ENCODE measurements at regions not wholly inside any gene's neighbourhood (a gene's known extent, or its start where the extent isn't known, plus 50 kb on each side); places are given as distances from the start of the nearest gene placed in this dataset.

- no peak overlapping the region for H3K9ac ChIP-seq (ENCODE audit: low read length)
Observed at GRCh38 chr6:90983462-90983861, 396.6 kb upstream of the MAP3K7 start.

DNA sequence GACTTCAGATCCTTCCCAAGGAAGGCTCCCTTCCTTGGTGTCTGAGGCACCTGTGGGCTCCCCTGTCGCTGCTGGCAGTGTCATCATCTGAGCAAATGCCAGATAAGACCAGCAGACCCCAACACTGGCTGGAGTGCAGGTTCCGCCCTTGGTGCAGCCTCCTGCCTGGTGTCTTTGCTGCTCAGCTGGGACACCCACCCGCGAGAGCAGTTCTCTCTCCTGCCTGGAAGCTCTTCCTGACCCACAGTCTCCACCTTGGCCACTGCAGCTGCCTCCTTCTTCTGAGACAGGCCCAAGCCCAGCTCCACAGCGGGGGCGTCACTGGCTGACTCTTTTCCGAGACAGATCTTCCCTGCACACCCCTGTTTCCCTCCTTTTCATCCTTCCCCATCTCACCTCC, 395.7 kb upstream of the MAP3K7 start:
- H3K9ac ChIP-seq (ENCODE audit: low read length) = no peak overlapping the region
- no peaks in the 10 kb centered on the region for H3K36me3 ChIP-seq (ENCODE audit: control insufficient read depth, insufficient read depth, low read length)
- H3K27me3 ChIP-seq (ENCODE audit: control insufficient read depth, insufficient read depth, low read length) = no peaks in the 10 kb centered on the region
- no peak overlapping the region for H3K27ac ChIP-seq (ENCODE audit: low read depth, low read length)
- no peaks in the 10 kb centered on the region for H3K4me1 ChIP-seq (ENCODE audit: control insufficient read depth, insufficient read depth, low read length)
- H3K4me3 ChIP-seq (ENCODE audit: low read length) = no peak overlapping the region

More at GRCh38 chr6:90983462-90983861, 396.6 kb upstream of the MAP3K7 start:
- Histone ChIP-seq H3K4me3 (ENCODE audit: low read length) (no peak overlapping the region), H3K27ac (ENCODE audit: low read depth, low read length) (no peak overlapping the region), H3K36me3 (ENCODE audit: control insufficient read depth, insufficient read depth, low read length) (no peaks in the 10 kb centered on the region), H3K27me3 (ENCODE audit: control insufficient read depth, insufficient read depth, low read length) (no peaks in the 10 kb centered on the region), H3K4me1 (ENCODE audit: control insufficient read depth, insufficient read depth, low read length) (no peaks in the 10 kb centered on the region)

GRCh38 chr6:90982051-90982450, 395.2 kb upstream of the MAP3K7 start:
- H3K27ac ChIP-seq (ENCODE audit: low read depth, low read length) = no peak overlapping the region
- H3K27me3 ChIP-seq (ENCODE audit: control insufficient read depth, insufficient read depth, low read length) = no peaks in the 10 kb centered on the region
- H3K4me3 ChIP-seq (ENCODE audit: low read length) = no peak overlapping the region
- H3K4me1 ChIP-seq (ENCODE audit: control insufficient read depth, insufficient read depth, low read length) = no peaks in the 10 kb centered on the region
- no peak overlapping the region for H3K9ac ChIP-seq (ENCODE audit: low read length)
- H3K36me3 ChIP-seq (ENCODE audit: control insufficient read depth, insufficient read depth, low read length) = no peaks in the 10 kb centered on the region

DNA sequence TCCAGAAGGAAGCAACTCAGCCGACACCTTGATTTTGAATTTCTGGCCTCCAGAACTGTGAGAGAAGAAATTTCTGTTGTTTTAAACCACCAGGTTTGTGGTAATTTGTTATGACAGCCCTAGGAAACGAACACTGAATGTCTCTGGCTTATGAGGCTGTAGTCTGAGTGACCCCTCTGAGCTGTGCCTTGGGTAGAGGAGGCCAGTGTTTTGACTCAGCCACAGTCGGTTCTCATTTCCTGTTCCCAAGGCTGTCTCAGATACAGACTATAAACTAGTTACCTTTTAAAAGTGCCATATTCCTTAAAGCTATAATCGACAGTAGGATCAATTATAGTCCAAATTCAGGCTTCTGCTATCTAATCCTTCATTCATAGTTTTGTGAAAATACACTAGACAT, 391.2 kb upstream of the MAP3K7 start:
- H3K27me3 ChIP-seq (ENCODE audit: control insufficient read depth, insufficient read depth, low read length) = no peaks in the 10 kb centered on the region
- H3K4me3 ChIP-seq (ENCODE audit: low read length) = no peak overlapping the region
- H3K27ac ChIP-seq (ENCODE audit: low read depth, low read length) = no peak overlapping the region
- H3K4me1 ChIP-seq (ENCODE audit: control insufficient read depth, insufficient read depth, low read length) = no peaks in the 10 kb centered on the region
- no peak overlapping the region for H3K9ac ChIP-seq (ENCODE audit: low read length)
- H3K36me3 ChIP-seq (ENCODE audit: control insufficient read depth, insufficient read depth, low read length) = no peaks in the 10 kb centered on the region

- Histone ChIP-seq H3K4me1 (ENCODE audit: control insufficient read depth, insufficient read depth, low read length) (no peaks in the 10 kb centered on the region), H3K36me3 (ENCODE audit: control insufficient read depth, insufficient read depth, low read length) (no peaks in the 10 kb centered on the region), H3K27me3 (ENCODE audit: control insufficient read depth, insufficient read depth, low read length) (no peaks in the 10 kb centered on the region)
Observed at GRCh38 chr6:90977513-90977912, 390.6 kb upstream of the MAP3K7 start.

GRCh38 chr6:90976341-90976740, 389.5 kb upstream of the MAP3K7 start:
- Histone ChIP-seq H3K4me3 (ENCODE audit: low read length) (no peak overlapping the region), H3K36me3 (ENCODE audit: control insufficient read depth, insufficient read depth, low read length) (no peaks in the 10 kb centered on the region), H3K27me3 (ENCODE audit: control insufficient read depth, insufficient read depth, low read length) (no peaks in the 10 kb centered on the region), H3K9ac (ENCODE audit: low read length) (no peak overlapping the region), H3K27ac (ENCODE audit: low read depth, low read length) (no peak overlapping the region), H3K4me1 (ENCODE audit: control insufficient read depth, insufficient read depth, low read length) (no peaks in the 10 kb centered on the region)

More at GRCh38 chr6:90977513-90977912, 390.6 kb upstream of the MAP3K7 start:
- Histone ChIP-seq H3K4me3 (ENCODE audit: low read length) (no peak overlapping the region), H3K9ac (ENCODE audit: low read length) (no peak overlapping the region), H3K27ac (ENCODE audit: low read depth, low read length) (no peak overlapping the region)

GRCh38 chr6:90975741-90976140, 388.9 kb upstream of the MAP3K7 start:
- H3K27me3 ChIP-seq (ENCODE audit: control insufficient read depth, insufficient read depth, low read length) = no peaks in the 10 kb centered on the region
- no peak overlapping the region for H3K27ac ChIP-seq (ENCODE audit: low read depth, low read length)
- H3K36me3 ChIP-seq (ENCODE audit: control insufficient read depth, insufficient read depth, low read length) = no peaks in the 10 kb centered on the region
- H3K4me3 ChIP-seq (ENCODE audit: low read length) = no peak overlapping the region
- H3K4me1 ChIP-seq (ENCODE audit: control insufficient read depth, insufficient read depth, low read length) = no peaks in the 10 kb centered on the region
- H3K9ac ChIP-seq (ENCODE audit: low read length) = no peak overlapping the region

DNA sequence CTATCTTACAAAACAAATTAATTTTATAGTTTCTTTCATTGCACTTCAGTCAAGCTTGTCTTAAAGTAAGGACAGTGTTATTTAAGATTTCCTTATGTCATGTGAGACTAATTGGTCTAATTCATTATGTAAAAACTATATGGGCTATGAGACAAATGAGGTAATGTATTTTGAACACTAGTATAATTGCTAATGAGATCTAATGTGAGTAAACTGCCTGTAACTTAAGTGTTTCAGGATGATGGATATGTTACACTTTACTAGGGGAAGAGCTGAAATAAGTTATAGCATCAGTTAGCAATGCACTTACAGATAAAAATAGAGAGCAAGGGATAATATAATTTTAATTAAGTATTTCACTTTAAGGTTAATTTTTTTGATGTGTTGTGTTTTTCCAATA, 386.3 kb upstream of the MAP3K7 start:
- Histone ChIP-seq H3K27ac (ENCODE audit: low read depth, low read length) (no peak overlapping the region), H3K27me3 (ENCODE audit: control insufficient read depth, insufficient read depth, low read length) (no peaks in the 10 kb centered on the region), H3K9ac (ENCODE audit: low read length) (no peak overlapping the region), H3K4me3 (ENCODE audit: low read length) (no peak overlapping the region), H3K4me1 (ENCODE audit: control insufficient read depth, insufficient read depth, low read length) (no peaks in the 10 kb centered on the region), H3K36me3 (ENCODE audit: control insufficient read depth, insufficient read depth, low read length) (no peaks in the 10 kb centered on the region)

DNA sequence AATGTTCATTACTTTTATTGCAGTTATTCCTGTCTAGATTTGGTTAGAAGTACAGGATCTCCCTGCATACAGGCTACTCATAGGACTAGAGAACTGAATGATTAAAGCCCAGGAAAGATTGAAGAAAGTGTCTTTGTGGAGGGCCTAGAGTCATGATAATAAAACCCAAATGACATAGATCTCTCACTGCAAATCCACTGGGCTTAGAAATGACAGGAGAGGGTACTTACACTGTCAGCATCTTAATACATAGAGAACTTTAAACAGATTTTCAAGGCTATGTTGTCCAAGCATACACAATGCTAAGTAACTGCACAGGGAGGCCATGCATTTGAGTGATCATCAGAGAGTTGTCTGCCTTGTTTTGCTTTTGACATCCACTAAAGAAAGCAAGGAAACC, 383.8 kb upstream of the MAP3K7 start:
- no peak overlapping the region for H3K9ac ChIP-seq (ENCODE audit: low read length)
- no peak overlapping the region for H3K27ac ChIP-seq (ENCODE audit: low read depth, low read length)
- H3K4me1 ChIP-seq (ENCODE audit: control insufficient read depth, insufficient read depth, low read length) = no peaks in the 10 kb centered on the region
- H3K36me3 ChIP-seq (ENCODE audit: control insufficient read depth, insufficient read depth, low read length) = no peaks in the 10 kb centered on the region
- H3K27me3 ChIP-seq (ENCODE audit: control insufficient read depth, insufficient read depth, low read length) = no peaks in the 10 kb centered on the region
- H3K4me3 ChIP-seq (ENCODE audit: low read length) = no peak overlapping the region

DNA sequence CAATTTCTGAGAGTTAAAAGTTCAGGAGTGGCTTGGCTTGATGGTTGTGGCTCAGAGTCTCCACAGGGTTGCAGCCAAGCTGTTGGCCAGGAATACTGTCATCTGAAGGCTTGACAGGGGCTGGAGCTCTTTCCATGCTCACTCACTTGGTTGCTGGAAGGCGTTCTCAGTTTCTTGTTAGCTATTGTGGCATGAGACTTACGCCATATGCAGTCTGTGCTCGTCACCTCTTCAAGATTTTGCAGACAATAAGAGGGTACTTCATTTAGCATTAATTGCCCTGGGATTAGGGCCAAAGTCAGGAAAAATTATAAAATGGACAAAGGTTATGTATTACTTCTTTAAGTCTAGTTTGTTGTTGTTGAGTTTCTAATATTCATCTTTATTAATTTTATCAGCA, 380.6 kb upstream of the MAP3K7 start:
- Histone ChIP-seq H3K4me1 (ENCODE audit: control insufficient read depth, insufficient read depth, low read length) (no peaks in the 10 kb centered on the region), H3K9ac (ENCODE audit: low read length) (no peak overlapping the region), H3K4me3 (ENCODE audit: low read length) (no peak overlapping the region), H3K36me3 (ENCODE audit: control insufficient read depth, insufficient read depth, low read length) (no peaks in the 10 kb centered on the region), H3K27ac (ENCODE audit: low read depth, low read length) (no peak overlapping the region), H3K27me3 (ENCODE audit: control insufficient read depth, insufficient read depth, low read length) (no peaks in the 10 kb centered on the region)

DNA sequence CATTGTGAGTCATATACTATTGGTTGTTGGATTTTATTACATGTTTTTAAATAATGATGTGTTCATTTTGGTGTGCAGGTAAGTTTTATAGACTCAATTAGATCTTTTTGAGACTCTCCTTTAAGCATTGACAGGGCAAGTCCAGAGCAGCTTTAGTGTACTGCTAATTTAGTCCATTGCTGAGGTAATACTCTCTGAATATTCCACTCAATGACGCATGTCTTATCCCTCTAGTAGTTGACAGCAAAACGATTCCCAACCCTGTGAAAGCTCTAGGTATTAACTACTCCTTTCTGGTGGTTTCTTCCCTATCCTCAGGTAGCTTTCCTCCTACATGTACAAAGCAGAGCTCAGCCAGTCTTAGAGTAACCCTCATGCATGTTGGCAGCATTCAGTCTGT, 373.5 kb upstream of the MAP3K7 start:
- Histone ChIP-seq H3K4me1 (ENCODE audit: control insufficient read depth, insufficient read depth, low read length) (no peaks in the 10 kb centered on the region), H3K4me3 (ENCODE audit: low read length) (no peak overlapping the region), H3K27me3 (ENCODE audit: control insufficient read depth, insufficient read depth, low read length) (no peaks in the 10 kb centered on the region), H3K27ac (ENCODE audit: low read depth, low read length) (no peak overlapping the region), H3K9ac (ENCODE audit: low read length) (no peak overlapping the region), H3K36me3 (ENCODE audit: control insufficient read depth, insufficient read depth, low read length) (no peaks in the 10 kb centered on the region)

DNA sequence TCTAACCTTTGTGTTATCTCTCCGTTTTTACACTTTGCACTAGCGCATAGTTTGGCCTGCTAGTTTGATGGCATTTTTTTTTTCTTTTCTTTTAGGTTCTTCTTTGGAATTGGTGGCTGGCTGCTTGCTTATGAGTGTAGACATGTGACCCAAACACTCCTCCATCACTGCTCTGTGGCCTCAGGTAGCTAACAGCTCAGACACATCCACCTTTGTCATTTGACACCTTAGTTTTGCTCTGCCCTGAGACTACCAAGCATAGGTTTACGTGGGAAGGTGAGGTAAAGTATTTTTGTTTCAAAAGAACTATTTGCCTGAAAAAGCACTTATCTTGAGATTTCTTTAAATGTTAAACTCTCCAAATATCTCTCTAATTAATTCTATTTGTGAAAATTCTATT, 368.4 kb upstream of the MAP3K7 start:
- no peak overlapping the region for H3K4me3 ChIP-seq (ENCODE audit: low read length)
- no peak overlapping the region for H3K9ac ChIP-seq (ENCODE audit: low read length)
- no peaks in the 10 kb centered on the region for H3K4me1 ChIP-seq (ENCODE audit: control insufficient read depth, insufficient read depth, low read length)
- H3K27me3 ChIP-seq (ENCODE audit: control insufficient read depth, insufficient read depth, low read length) = no peaks in the 10 kb centered on the region
- H3K27ac ChIP-seq (ENCODE audit: low read depth, low read length) = no peak overlapping the region
- no peaks in the 10 kb centered on the region for H3K36me3 ChIP-seq (ENCODE audit: control insufficient read depth, insufficient read depth, low read length)

DNA sequence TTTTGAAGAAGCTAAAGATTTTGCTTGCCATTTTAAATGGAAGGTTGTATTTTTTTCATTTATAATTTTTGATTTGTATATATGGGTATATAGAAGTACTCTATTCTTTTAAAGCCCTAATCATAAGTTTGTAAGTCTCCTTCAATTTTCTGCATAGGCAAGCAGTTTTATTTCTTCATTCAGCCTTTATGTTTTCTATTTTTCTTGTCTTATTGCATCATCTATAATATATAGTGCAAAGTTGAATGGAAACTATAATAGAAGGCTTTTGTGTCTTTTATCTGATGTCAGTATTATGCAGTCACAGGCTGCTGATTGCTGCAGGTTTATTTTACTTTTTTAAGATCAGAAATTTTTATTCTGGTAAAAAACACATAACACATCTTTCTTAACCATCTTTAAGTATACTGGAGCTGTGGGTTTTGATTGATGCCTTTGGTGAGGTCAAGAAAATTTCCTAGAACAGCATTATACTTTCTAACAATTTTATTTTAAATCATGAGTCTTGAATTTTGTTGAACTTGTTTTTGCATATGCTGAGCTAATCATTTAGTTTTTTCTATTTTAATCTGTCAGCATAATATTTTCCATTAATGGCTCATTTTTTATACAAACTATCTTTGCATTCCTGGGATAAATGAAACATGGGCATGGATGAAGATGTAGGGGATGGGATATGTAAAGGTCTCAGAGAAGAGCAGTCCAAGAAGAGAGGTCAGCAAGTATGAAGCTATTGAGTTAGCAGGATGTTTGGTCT, 366.7 kb upstream of the MAP3K7 start:
- H3K27ac ChIP-seq (ENCODE audit: low read depth, low read length) = no peak overlapping the region

More for the DNA sequence above, 366.7 kb upstream of the MAP3K7 start:
- Histone ChIP-seq H3K27me3 (ENCODE audit: control insufficient read depth, insufficient read depth, low read length) (no peaks in the 10 kb centered on the region), H3K36me3 (ENCODE audit: control insufficient read depth, insufficient read depth, low read length) (no peaks in the 10 kb centered on the region), H3K9ac (ENCODE audit: low read length) (no peak overlapping the region), H3K4me1 (ENCODE audit: control insufficient read depth, insufficient read depth, low read length) (no peaks in the 10 kb centered on the region), H3K4me3 (ENCODE audit: low read length) (no peak overlapping the region)

Measured in rectal smooth muscle tissue (tissue), 1 donor.